Smooth muscle cell (in vitro differentiated cells): ENCODE measurements at regions not wholly inside any gene's neighbourhood (a gene's known extent, or its start where the extent isn't known, plus 50 kb on each side); places are given as distances from the start of the nearest gene placed in this dataset.

Experiments
- DNase-seq: peaks from one replicate; lab custom pipeline; 2025; ENCODE audit not compliant: unreplicated experiment; lab: John Stamatoyannopoulos, UW
- H2AFZ ChIP-seq: fragments of 200-600 bp; sonication (generic); 2 replicates; pipeline ENCODE4 v1.6.0; 2016; ENCODE audit warnings: antibody characterized with exemption, low read depth, mild to moderate bottlenecking
- H3F3A ChIP-seq: fragments of 200-600 bp; sonication (generic); 2 replicates; pipeline ENCODE4 v1.6.0; 2017; ENCODE audit warnings: antibody characterized with exemption, low read depth
- H3K27ac ChIP-seq: fragments of 200-600 bp; sonication (generic); 2 replicates; pipeline ENCODE4 v1.5.1; 2016; ENCODE audit warnings: low read depth, mild to moderate bottlenecking
- H3K27me3 ChIP-seq: fragments of 200-600 bp; sonication (generic); 2 replicates; pipeline ENCODE4 v1.6.1; 2016; ENCODE audit warnings: low read depth, mild to moderate bottlenecking
- H3K36me3 ChIP-seq: fragments of 200-600 bp; sonication (generic); 2 replicates; pipeline ENCODE4 v1.5.1; 2016; ENCODE audit warnings: low read depth
- H3K4me1 ChIP-seq: fragments of 200-600 bp; sonication (generic); 2 replicates; pipeline ENCODE4 v1.5.1; 2016; ENCODE audit warnings: low read depth
- H3K4me2 ChIP-seq: fragments of 200-600 bp; sonication (generic); 2 replicates; pipeline ENCODE4 v1.6.0; 2016; ENCODE audit warnings: mild to moderate bottlenecking
- H3K4me3 ChIP-seq: fragments of 200-600 bp; sonication (generic); 2 replicates; pipeline ENCODE4 v1.5.1; 2016; ENCODE audit warnings: mild to moderate bottlenecking
- H3K79me2 ChIP-seq: fragments of 200-600 bp; sonication (generic); 2 replicates; pipeline ENCODE4 v1.6.0; 2016; ENCODE audit warnings: low read depth, mild to moderate bottlenecking
- H3K9ac ChIP-seq: fragments of 200-600 bp; sonication (generic); 2 replicates; pipeline ENCODE4 v1.6.0; 2016; ENCODE audit warnings: low read depth
- H3K9me3 ChIP-seq: fragments of 200-600 bp; sonication (generic); replicated peaks from 2 replicates; pipeline ENCODE4 v1.5.1; 2016; ENCODE audit warnings: low read depth
- H4K20me1 ChIP-seq: fragments of 200-600 bp; sonication (generic); 2 replicates; pipeline ENCODE4 v1.6.0; 2016; ENCODE audit warnings: low read depth
- CTCF ChIP-seq: fragments of 200-600 bp; sonication (generic); IDR thresholded peaks from 2 replicates; pipeline ENCODE4 v1.5.1; 2017; ENCODE audit warnings: borderline replicate concordance, mild to moderate bottlenecking, antibody characterized with exemption; ENCODE audit not compliant: insufficient read depth, poor library complexity, severe bottlenecking
- WGBS: methylation state at CpG from one replicate; pipeline ENCODE4 v1.1.7; 2016; ENCODE audit warnings: low lambda C conversion rate; 5-methylcytosine and 5-hydroxymethylcytosine counted together

- no peak for DNase-seq
- H2AFZ ChIP-seq = no peak overlapping the region
- H3K9me3 ChIP-seq = no peaks in the 10 kb centered on the region
- H3K27ac ChIP-seq = no peak overlapping the region
- H3K27me3 ChIP-seq = no peaks in the 10 kb centered on the region
- H3K9ac ChIP-seq = no peak overlapping the region
- TF ChIP-seq CTCF = no peak
- WGBS = 56% methylated on average over 3 of the region's 3 CpGs
- no peaks in the 10 kb centered on the region for H3K79me2 ChIP-seq
- no peaks in the 10 kb centered on the region for H4K20me1 ChIP-seq
- no peaks in the 10 kb centered on the region for H3K4me1 ChIP-seq
- H3K4me2 ChIP-seq = no peak overlapping the region
- H3K36me3 ChIP-seq = no peaks in the 10 kb centered on the region
- H3F3A ChIP-seq = no peaks in the 10 kb centered on the region
- H3K4me3 ChIP-seq = no peak overlapping the region
These were observed 184.7 kb downstream of the FAT3 start for GRCh38 chr11:92409355-92409754.

- Histone ChIP-seq H3K4me1 (no peaks in the 10 kb centered on the region), H4K20me1 (no peaks in the 10 kb centered on the region), H3K27ac (no peak overlapping the region), H3K4me3 (no peak overlapping the region), H3K79me2 (no peaks in the 10 kb centered on the region), H3K9ac (no peak overlapping the region), H3K36me3 (no peaks in the 10 kb centered on the region), H3K9me3 (no peaks in the 10 kb centered on the region), H3K4me2 (no peak overlapping the region), H3K27me3 (no peaks in the 10 kb centered on the region), H2AFZ (no peak overlapping the region), H3F3A (no peaks in the 10 kb centered on the region)
- TF ChIP-seq CTCF = no peak
- WGBS = 78% methylated on average over 3 of the region's 3 CpGs
- no peak for DNase-seq
These were observed 185.3 kb downstream of the FAT3 start for GRCh38 chr11:92409956-92410355.

- DNase-seq = no peak
- WGBS = 97% methylated on average over 1 of the region's 1 CpG
These were observed 185.9 kb downstream of the FAT3 start for GRCh38 chr11:92410526-92410925.

More at GRCh38 chr11:92410526-92410925, 185.9 kb downstream of the FAT3 start:
- no peak overlapping the region for H3K4me2 ChIP-seq
- H3K27me3 ChIP-seq = no peaks in the 10 kb centered on the region
- H4K20me1 ChIP-seq = no peaks in the 10 kb centered on the region
- H3F3A ChIP-seq = no peaks in the 10 kb centered on the region
- H3K4me3 ChIP-seq = no peak overlapping the region
- TF ChIP-seq CTCF = no peak
- no peaks in the 10 kb centered on the region for H3K9me3 ChIP-seq
- H3K4me1 ChIP-seq = no peaks in the 10 kb centered on the region
- no peak overlapping the region for H3K27ac ChIP-seq
- H3K36me3 ChIP-seq = no peaks in the 10 kb centered on the region
- no peak overlapping the region for H2AFZ ChIP-seq
- no peak overlapping the region for H3K9ac ChIP-seq
- no peaks in the 10 kb centered on the region for H3K79me2 ChIP-seq
